ENCODE measurements at regions not wholly inside any gene's neighbourhood (a gene's known extent, or its start where the extent isn't known, plus 50 kb on each side); places are given as distances from the start of the nearest gene placed in this dataset.

DNA sequence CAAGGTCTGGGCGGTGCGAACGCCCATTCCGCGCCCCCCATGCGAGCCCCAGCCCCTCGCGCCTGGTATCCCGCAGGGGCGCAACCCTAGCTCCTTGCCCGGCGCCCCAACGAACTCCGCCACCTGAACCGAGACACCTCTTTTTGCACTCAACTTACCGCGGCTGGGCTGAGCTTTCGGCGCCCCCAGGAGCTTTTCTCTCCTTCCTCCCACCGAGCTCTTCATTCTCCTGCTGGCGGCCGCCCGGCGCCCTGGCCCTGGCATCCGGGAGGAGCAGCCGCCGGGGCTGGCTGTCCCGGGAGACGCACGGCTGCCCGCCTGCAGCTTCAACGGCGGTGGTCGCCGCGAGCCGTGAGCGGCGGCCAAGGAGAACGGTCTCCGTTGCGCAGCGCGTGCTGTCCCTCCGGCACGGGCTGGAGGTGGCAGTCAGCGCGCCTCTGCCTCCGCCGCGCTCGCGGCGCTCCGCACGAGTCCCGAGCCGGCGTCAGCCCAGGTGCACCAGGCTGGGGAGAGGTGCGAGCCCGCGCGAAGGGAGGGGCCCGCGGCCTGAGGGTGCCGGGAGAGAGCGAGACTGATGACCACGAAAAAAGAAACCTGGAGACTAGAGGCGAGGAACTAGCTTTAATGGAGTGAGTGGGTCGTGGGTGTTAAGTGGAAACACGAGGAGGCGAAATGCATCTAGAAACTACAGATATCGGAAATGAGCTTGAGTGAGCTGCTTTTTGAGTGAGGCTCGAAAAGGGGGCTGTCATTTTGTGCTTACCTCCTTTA is 621.5 kb upstream of the ZNF385D start:
- Histone ChIP-seq H3K27me3 (ENCODE audit: control insufficient read depth, insufficient read depth, low read length) (0 out of 2 replicates have a peak, but pooled peaks cover 4% of the 10 kb centered on the region), H3K36me3 (ENCODE audit: control insufficient read depth, insufficient read depth, low read length) (no peaks in the 10 kb centered on the region), H3K4me3 (ENCODE audit: low read depth, low read length) (no peak overlapping the region)
- no peak for TF ChIP-seq CTCF (IDR thresholded peaks at IDR 0.05; ENCODE audit: insufficient read depth, low read depth, low read length)
- POLR2A ChIA-PET, result no interaction called here
- CTCF ChIA-PET, result no interaction called here
- no peak for DNase-seq (ENCODE audit: low read depth)

DNA sequence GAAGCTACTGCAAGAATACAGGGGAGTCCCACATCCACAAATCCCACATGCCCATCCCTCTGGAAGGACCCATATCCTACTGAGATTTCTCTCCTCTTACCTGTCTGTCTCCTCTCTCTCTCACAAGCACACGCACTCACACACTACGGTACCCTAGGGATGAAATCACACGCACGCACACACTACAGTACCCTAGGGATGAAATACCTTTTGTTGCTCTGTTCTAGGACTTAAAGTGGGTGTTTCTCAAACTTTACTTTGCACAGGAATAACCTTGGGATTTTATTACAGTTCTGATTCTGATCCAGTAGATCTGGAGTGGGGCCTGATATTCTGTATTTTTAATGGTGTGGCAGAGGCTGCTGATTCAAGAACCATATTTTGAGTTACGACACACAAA is 622.2 kb upstream of the ZNF385D start:
- Histone ChIP-seq H3K36me3 (ENCODE audit: control insufficient read depth, insufficient read depth, low read length) (no peaks in the 10 kb centered on the region), H3K27me3 (ENCODE audit: control insufficient read depth, insufficient read depth, low read length) (0 out of 2 replicates have a peak, but pooled peaks cover 4% of the 10 kb centered on the region), H3K4me3 (ENCODE audit: low read depth, low read length) (no peak overlapping the region)
- TF ChIP-seq CTCF (IDR thresholded peaks at IDR 0.05; ENCODE audit: insufficient read depth, low read depth, low read length), result no peak
- ChIA-PET CTCF (no interaction called here), POLR2A (no interaction called here)
- no peak for DNase-seq (ENCODE audit: low read depth)

- 0 out of 2 replicates have a peak, but pooled peaks cover 4% of the 10 kb centered on the region for H3K27me3 ChIP-seq (ENCODE audit: control insufficient read depth, insufficient read depth, low read length)
- TF ChIP-seq CTCF (IDR thresholded peaks at IDR 0.05; ENCODE audit: insufficient read depth, low read depth, low read length), result no peak
- no peaks in the 10 kb centered on the region for H3K36me3 ChIP-seq (ENCODE audit: control insufficient read depth, insufficient read depth, low read length)
- ChIA-PET POLR2A (no interaction called here), CTCF (no interaction called here)
- DNase-seq (ENCODE audit: low read depth), result no peak
- H3K4me3 ChIP-seq (ENCODE audit: low read depth, low read length), result no peak overlapping the region
Measured at GRCh38 chr3:22373827-22374226, 622.8 kb upstream of the ZNF385D start.

GRCh38 chr3:22377421-22377820 is 626.4 kb upstream of the ZNF385D start:
- Histone ChIP-seq H3K36me3 (ENCODE audit: control insufficient read depth, insufficient read depth, low read length) (no peaks in the 10 kb centered on the region), H3K4me3 (ENCODE audit: low read depth, low read length) (no peak overlapping the region), H3K27me3 (ENCODE audit: control insufficient read depth, insufficient read depth, low read length) (no peaks in the 10 kb centered on the region)
- POLR2A ChIA-PET, result no interaction called here
- no peak for DNase-seq (ENCODE audit: low read depth)
- TF ChIP-seq CTCF (IDR thresholded peaks at IDR 0.05; ENCODE audit: insufficient read depth, low read depth, low read length), result no peak
- CTCF ChIA-PET, result no interaction called here

GRCh38 chr3:22378869-22379268 is 627.9 kb upstream of the ZNF385D start:
- H3K27me3 ChIP-seq (ENCODE audit: control insufficient read depth, insufficient read depth, low read length), result no peaks in the 10 kb centered on the region
- no peaks in the 10 kb centered on the region for H3K36me3 ChIP-seq (ENCODE audit: control insufficient read depth, insufficient read depth, low read length)
- no peak for DNase-seq (ENCODE audit: low read depth)
- no peak overlapping the region for H3K4me3 ChIP-seq (ENCODE audit: low read depth, low read length)
- TF ChIP-seq CTCF (IDR thresholded peaks at IDR 0.05; ENCODE audit: insufficient read depth, low read depth, low read length), result no peak
- ChIA-PET POLR2A (no interaction called here), CTCF (no interaction called here)

Measured in BJ (cell line).